ENCODE measurements at regions not wholly inside any gene's neighbourhood (a gene's known extent, or its start where the extent isn't known, plus 50 kb on each side); places are given as distances from the start of the nearest gene placed in this dataset.

DNA sequence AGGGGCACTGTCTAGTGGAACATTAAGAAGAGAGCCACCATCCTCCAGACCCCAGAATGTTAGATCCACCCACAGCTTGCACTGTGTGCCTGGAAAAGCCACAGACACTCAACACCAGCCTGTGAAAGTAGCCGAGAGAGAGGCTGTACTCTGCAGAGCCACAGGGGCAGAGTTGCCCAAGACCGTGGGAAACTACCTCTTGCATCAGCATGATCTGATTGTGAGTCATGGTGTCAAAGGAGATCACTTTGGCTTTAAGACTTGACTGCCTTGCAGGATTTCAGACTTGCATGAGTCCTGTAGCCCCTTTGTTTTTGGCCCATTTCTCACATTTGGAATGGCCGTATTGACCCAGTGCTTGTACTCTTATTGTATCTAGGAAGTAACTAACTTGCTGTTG is 115.9 kb upstream of the CCDC179 start:
- H3K27me3 ChIP-seq (ENCODE audit: control insufficient read depth, insufficient read depth, low read length), result no peaks in the 10 kb centered on the region
- no peaks in the 10 kb centered on the region for H3K4me1 ChIP-seq (ENCODE audit: control insufficient read depth, insufficient read depth, low read length)
- H3K9ac ChIP-seq (ENCODE audit: low read depth, low read length), result no peak overlapping the region
- H3K9me3 ChIP-seq (ENCODE audit: control insufficient read depth, insufficient read depth, low read length), result peaks cover 6% of the 10 kb centered on the region; the same call in 1 of the 2 replicates
- no peak overlapping the region for H3K4me3 ChIP-seq (ENCODE audit: low read depth, low read length)
- no peaks in the 10 kb centered on the region for H3K36me3 ChIP-seq (ENCODE audit: control insufficient read depth, insufficient read depth, low read length)
- H3K27ac ChIP-seq (ENCODE audit: low read depth, low read length), result no peak overlapping the region

DNA sequence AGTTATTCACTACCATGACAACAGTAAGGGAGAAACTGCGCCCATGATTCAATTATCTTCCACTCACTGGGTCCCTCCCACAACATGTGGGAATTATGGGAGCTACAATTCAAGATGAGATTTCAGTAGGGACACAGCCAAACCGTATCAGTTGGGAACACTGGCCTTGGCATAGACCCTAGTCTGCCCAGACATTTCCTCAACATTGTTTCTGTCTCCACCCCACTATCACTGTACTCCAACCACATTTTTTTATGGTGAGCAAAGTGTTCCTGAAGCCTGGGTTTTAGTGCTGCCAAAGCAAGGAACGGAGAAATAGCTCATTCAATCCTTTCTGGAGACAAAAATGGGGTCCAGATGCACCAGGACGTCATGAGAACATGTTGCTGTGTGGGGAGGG is 122.6 kb upstream of the CCDC179 start:
- H3K9me3 ChIP-seq (ENCODE audit: control insufficient read depth, insufficient read depth, low read length), result peaks cover 5% of the 10 kb centered on the region; the same call in 1 of the 2 replicates
- no peak overlapping the region for H3K9ac ChIP-seq (ENCODE audit: low read depth, low read length)
- no peaks in the 10 kb centered on the region for H3K36me3 ChIP-seq (ENCODE audit: control insufficient read depth, insufficient read depth, low read length)
- no peak overlapping the region for H3K4me3 ChIP-seq (ENCODE audit: low read depth, low read length)
- H3K27ac ChIP-seq (ENCODE audit: low read depth, low read length), result no peak overlapping the region
- H3K4me1 ChIP-seq (ENCODE audit: control insufficient read depth, insufficient read depth, low read length), result no peaks in the 10 kb centered on the region
- no peaks in the 10 kb centered on the region for H3K27me3 ChIP-seq (ENCODE audit: control insufficient read depth, insufficient read depth, low read length)

GRCh38 chr11:22984045-22984444 is 123.8 kb upstream of the CCDC179 start:
- Histone ChIP-seq H3K9me3 (ENCODE audit: control insufficient read depth, insufficient read depth, low read length) (peaks cover 15% of the 10 kb centered on the region), H3K9ac (ENCODE audit: low read depth, low read length) (no peak overlapping the region), H3K4me3 (ENCODE audit: low read depth, low read length) (no peak overlapping the region), H3K4me1 (ENCODE audit: control insufficient read depth, insufficient read depth, low read length) (no peaks in the 10 kb centered on the region), H3K36me3 (ENCODE audit: control insufficient read depth, insufficient read depth, low read length) (no peaks in the 10 kb centered on the region), H3K27me3 (ENCODE audit: control insufficient read depth, insufficient read depth, low read length) (no peaks in the 10 kb centered on the region), H3K27ac (ENCODE audit: low read depth, low read length) (no peak overlapping the region)

DNA sequence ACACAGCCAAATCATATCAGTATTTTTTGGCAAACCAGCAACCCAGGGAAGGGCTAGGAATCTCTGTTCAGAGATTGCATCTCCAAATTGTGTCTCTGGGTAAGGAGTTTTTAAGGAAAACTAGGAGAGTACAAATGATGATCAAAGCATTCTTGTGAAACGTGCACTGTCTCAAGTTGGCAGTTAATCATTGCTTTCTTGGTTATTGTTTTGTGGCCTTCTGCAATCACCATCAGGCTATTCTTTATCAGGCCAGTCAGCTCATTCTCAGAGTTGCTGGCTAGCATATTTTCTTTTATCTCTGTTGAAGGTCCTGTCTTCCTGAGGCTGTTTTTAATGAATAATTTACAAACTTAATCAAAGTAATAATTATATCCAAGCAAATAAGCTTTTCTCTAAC is 129.1 kb upstream of the CCDC179 start:
- no peak overlapping the region for H3K27ac ChIP-seq (ENCODE audit: low read depth, low read length)
- no peak overlapping the region for H3K4me3 ChIP-seq (ENCODE audit: low read depth, low read length)
- peaks cover 15% of the 10 kb centered on the region for H3K4me1 ChIP-seq (ENCODE audit: control insufficient read depth, insufficient read depth, low read length)
- H3K9me3 ChIP-seq (ENCODE audit: control insufficient read depth, insufficient read depth, low read length), result peaks cover 42% of the 10 kb centered on the region
- no peaks in the 10 kb centered on the region for H3K27me3 ChIP-seq (ENCODE audit: control insufficient read depth, insufficient read depth, low read length)
- no peaks in the 10 kb centered on the region for H3K36me3 ChIP-seq (ENCODE audit: control insufficient read depth, insufficient read depth, low read length)
- H3K9ac ChIP-seq (ENCODE audit: low read depth, low read length), result no peak overlapping the region

DNA sequence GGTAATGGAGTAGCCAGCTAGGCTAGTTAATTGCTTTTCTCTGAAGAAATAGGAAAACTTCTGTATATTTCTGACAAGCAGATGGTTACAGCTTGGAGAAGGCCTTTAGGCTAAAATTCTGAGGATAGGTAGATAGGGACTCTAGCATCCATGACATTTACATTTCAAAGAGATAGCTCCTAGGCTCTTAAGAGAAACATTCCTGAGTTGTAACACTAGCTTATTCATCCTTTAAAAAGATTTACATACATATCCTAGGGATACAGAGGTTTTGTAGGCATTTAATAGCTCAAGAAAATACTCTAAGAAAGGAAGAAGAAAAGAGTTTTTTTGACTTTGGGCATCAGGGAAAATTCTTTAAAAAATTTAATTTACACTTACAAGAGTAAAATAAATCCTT is 130.9 kb upstream of the CCDC179 start:
- H3K9me3 ChIP-seq (ENCODE audit: control insufficient read depth, insufficient read depth, low read length), result peaks cover 46% of the 10 kb centered on the region
- no peak overlapping the region for H3K4me3 ChIP-seq (ENCODE audit: low read depth, low read length)

GRCh38 chr11:23006730-23007129 is 146.5 kb upstream of the CCDC179 start:
- Histone ChIP-seq H3K9me3 (ENCODE audit: control insufficient read depth, insufficient read depth, low read length) (peaks cover 8% of the 10 kb centered on the region), H3K36me3 (ENCODE audit: control insufficient read depth, insufficient read depth, low read length) (no peaks in the 10 kb centered on the region), H3K27ac (ENCODE audit: low read depth, low read length) (no peak overlapping the region), H3K4me3 (ENCODE audit: low read depth, low read length) (no peak overlapping the region), H3K9ac (ENCODE audit: low read depth, low read length) (no peak overlapping the region), H3K4me1 (ENCODE audit: control insufficient read depth, insufficient read depth, low read length) (no peaks in the 10 kb centered on the region), H3K27me3 (ENCODE audit: control insufficient read depth, insufficient read depth, low read length) (no peaks in the 10 kb centered on the region)

More for the DNA sequence above, 130.9 kb upstream of the CCDC179 start:
- no peaks in the 10 kb centered on the region for H3K36me3 ChIP-seq (ENCODE audit: control insufficient read depth, insufficient read depth, low read length)
- no peaks in the 10 kb centered on the region for H3K27me3 ChIP-seq (ENCODE audit: control insufficient read depth, insufficient read depth, low read length)
- peaks cover 15% of the 10 kb centered on the region for H3K4me1 ChIP-seq (ENCODE audit: control insufficient read depth, insufficient read depth, low read length)
- no peak overlapping the region for H3K9ac ChIP-seq (ENCODE audit: low read depth, low read length)
- no peak overlapping the region for H3K27ac ChIP-seq (ENCODE audit: low read depth, low read length)

GRCh38 chr11:23010790-23011335 is 150.6 kb upstream of the CCDC179 start:
- Histone ChIP-seq H3K36me3 (ENCODE audit: control insufficient read depth, insufficient read depth, low read length) (no peaks in the 10 kb centered on the region), H3K9me3 (ENCODE audit: control insufficient read depth, insufficient read depth, low read length) (no peaks in the 10 kb centered on the region), H3K4me1 (ENCODE audit: control insufficient read depth, insufficient read depth, low read length) (no peaks in the 10 kb centered on the region), H3K27ac (ENCODE audit: low read depth, low read length) (no peak overlapping the region), H3K4me3 (ENCODE audit: low read depth, low read length) (no peak overlapping the region), H3K27me3 (ENCODE audit: control insufficient read depth, insufficient read depth, low read length) (no peaks in the 10 kb centered on the region), H3K9ac (ENCODE audit: low read depth, low read length) (no peak overlapping the region)

GRCh38 chr11:23012930-23013329 is 152.7 kb upstream of the CCDC179 start:
- no peaks in the 10 kb centered on the region for H3K4me1 ChIP-seq (ENCODE audit: control insufficient read depth, insufficient read depth, low read length)
- H3K9ac ChIP-seq (ENCODE audit: low read depth, low read length), result no peak overlapping the region
- H3K9me3 ChIP-seq (ENCODE audit: control insufficient read depth, insufficient read depth, low read length), result no peaks in the 10 kb centered on the region
- H3K36me3 ChIP-seq (ENCODE audit: control insufficient read depth, insufficient read depth, low read length), result no peaks in the 10 kb centered on the region
- no peak overlapping the region for H3K27ac ChIP-seq (ENCODE audit: low read depth, low read length)
- H3K4me3 ChIP-seq (ENCODE audit: low read depth, low read length), result no peak overlapping the region
- no peaks in the 10 kb centered on the region for H3K27me3 ChIP-seq (ENCODE audit: control insufficient read depth, insufficient read depth, low read length)

DNA sequence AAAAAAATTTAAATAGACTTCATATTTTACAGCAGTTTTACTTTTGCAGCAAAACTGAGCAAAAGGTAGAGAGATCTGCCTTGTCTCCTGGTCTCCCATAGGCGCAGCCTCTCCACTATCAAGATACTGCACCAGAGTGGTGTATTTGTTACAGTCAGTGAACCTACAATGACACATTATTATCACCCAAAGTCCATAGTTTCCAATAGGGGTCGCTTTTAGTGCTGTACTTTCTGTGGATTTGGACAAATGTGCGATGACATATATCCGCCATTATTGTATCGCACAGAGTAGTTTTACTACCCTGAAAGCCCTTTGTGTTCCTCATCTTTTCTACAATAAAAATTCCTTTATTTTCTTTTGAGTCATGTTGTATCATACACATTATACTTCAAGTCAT is 153.2 kb upstream of the CCDC179 start:
- Histone ChIP-seq H3K36me3 (ENCODE audit: control insufficient read depth, insufficient read depth, low read length) (no peaks in the 10 kb centered on the region), H3K9ac (ENCODE audit: low read depth, low read length) (no peak overlapping the region), H3K9me3 (ENCODE audit: control insufficient read depth, insufficient read depth, low read length) (no peaks in the 10 kb centered on the region), H3K4me3 (ENCODE audit: low read depth, low read length) (no peak overlapping the region), H3K27me3 (ENCODE audit: control insufficient read depth, insufficient read depth, low read length) (no peaks in the 10 kb centered on the region), H3K4me1 (ENCODE audit: control insufficient read depth, insufficient read depth, low read length) (no peaks in the 10 kb centered on the region), H3K27ac (ENCODE audit: low read depth, low read length) (no peak overlapping the region)

- Histone ChIP-seq H3K9ac (ENCODE audit: low read depth, low read length) (no peak overlapping the region), H3K4me3 (ENCODE audit: low read depth, low read length) (no peak overlapping the region), H3K9me3 (ENCODE audit: control insufficient read depth, insufficient read depth, low read length) (no peaks in the 10 kb centered on the region), H3K4me1 (ENCODE audit: control insufficient read depth, insufficient read depth, low read length) (no peaks in the 10 kb centered on the region), H3K27me3 (ENCODE audit: control insufficient read depth, insufficient read depth, low read length) (no peaks in the 10 kb centered on the region), H3K36me3 (ENCODE audit: control insufficient read depth, insufficient read depth, low read length) (no peaks in the 10 kb centered on the region), H3K27ac (ENCODE audit: low read depth, low read length) (no peak overlapping the region)
Measured at GRCh38 chr11:23021287-23021863, 161.1 kb upstream of the CCDC179 start.

DNA sequence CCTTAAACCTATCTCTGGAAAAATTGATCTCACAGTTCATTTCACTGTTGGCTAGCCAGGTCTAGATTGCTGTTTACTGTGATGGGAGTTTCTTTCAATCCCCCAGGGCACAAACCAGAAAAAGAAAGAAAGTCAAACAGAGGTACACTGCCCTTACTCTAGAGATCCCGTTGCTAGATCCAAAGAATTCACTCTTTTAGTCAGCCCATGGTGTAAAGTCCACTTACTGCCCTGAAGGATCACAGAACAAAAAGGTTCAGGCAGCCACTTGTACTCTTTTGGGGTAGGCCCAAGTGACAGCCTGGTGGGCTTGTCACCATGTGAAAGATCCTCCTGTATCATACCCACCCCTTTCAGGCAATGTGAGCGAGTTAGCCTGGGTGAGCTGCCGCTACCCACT is 162.6 kb upstream of the CCDC179 start:
- Histone ChIP-seq H3K9ac (ENCODE audit: low read depth, low read length) (no peak overlapping the region), H3K27ac (ENCODE audit: low read depth, low read length) (peak overlapping the region; percentile 33), H3K4me3 (ENCODE audit: low read depth, low read length) (no peak overlapping the region), H3K27me3 (ENCODE audit: control insufficient read depth, insufficient read depth, low read length) (no peaks in the 10 kb centered on the region), H3K9me3 (ENCODE audit: control insufficient read depth, insufficient read depth, low read length) (no peaks in the 10 kb centered on the region), H3K4me1 (ENCODE audit: control insufficient read depth, insufficient read depth, low read length) (no peaks in the 10 kb centered on the region), H3K36me3 (ENCODE audit: control insufficient read depth, insufficient read depth, low read length) (no peaks in the 10 kb centered on the region)

Measured in HUES48 (cell line).